ENCODE measurements at regions not wholly inside any gene's neighbourhood (a gene's known extent, or its start where the extent isn't known, plus 50 kb on each side); places are given as distances from the start of the nearest gene placed in this dataset.

DNA sequence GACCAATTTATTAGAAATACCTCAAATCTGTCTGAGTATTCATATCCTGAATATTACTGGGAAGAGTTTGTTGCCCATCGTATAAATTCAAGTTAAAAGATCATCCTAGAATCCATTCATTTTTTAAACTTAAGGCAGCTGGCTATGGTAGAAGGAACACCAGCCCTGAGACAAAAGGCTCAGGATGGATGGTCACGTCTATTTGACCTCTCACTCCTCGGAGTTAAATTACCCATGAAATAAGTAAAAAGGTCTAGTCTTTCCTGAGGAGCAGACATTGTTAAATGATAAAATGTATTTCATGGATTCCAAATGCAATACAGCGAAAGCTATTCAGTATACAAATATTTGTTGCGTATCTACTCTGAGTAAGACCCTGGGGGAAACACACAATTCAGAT is 826.0 kb upstream of the LRATD1 start (continued):
- TF ChIP-seq ZNF76 (CRISPR knock-in tag; IDR thresholded peaks at IDR 0.05; ENCODE audit: borderline replicate concordance), result no peak
- TF ChIP-seq TAF1 (IDR thresholded peaks at IDR 0.05; ENCODE audit: control insufficient read depth, extremely low read depth, insufficient read depth, low read length, severe bottlenecking), result no peak
- TF ChIP-seq, protein P1, sequence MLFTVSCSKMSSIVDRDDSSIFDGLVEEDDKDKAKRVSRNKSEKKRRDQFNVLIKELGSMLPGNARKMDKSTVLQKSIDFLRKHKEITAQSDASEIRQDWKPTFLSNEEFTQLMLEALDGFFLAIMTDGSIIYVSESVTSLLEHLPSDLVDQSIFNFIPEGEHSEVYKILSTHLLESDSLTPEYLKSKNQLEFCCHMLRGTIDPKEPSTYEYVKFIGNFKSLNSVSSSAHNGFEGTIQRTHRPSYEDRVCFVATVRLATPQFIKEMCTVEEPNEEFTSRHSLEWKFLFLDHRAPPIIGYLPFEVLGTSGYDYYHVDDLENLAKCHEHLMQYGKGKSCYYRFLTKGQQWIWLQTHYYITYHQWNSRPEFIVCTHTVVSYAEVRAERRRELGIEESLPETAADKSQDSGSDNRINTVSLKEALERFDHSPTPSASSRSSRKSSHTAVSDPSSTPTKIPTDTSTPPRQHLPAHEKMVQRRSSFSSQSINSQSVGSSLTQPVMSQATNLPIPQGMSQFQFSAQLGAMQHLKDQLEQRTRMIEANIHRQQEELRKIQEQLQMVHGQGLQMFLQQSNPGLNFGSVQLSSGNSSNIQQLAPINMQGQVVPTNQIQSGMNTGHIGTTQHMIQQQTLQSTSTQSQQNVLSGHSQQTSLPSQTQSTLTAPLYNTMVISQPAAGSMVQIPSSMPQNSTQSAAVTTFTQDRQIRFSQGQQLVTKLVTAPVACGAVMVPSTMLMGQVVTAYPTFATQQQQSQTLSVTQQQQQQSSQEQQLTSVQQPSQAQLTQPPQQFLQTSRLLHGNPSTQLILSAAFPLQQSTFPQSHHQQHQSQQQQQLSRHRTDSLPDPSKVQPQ (CRISPR knock-in tag; IDR thresholded peaks at IDR 0.05; ENCODE audit: borderline replicate concordance), result no peak
- TF ChIP-seq ARID1B (IDR thresholded peaks at IDR 0.05), result no peak
- TF ChIP-seq SAFB2 (IDR thresholded peaks at IDR 0.05; ENCODE audit: borderline replicate concordance, low read depth, low read length, severe bottlenecking), result no peak
- TF ChIP-seq HDGF (IDR thresholded peaks at IDR 0.05), result no peak
- TF ChIP-seq CBX2 (IDR thresholded peaks at IDR 0.05; ENCODE audit: insufficient read depth, low read length, poor library complexity, severe bottlenecking), result no peak
- TF ChIP-seq FOXJ3 (CRISPR knock-in tag; IDR thresholded peaks at IDR 0.05), result no peak
- no peak for TF ChIP-seq PHF20 (IDR thresholded peaks at IDR 0.05; ENCODE audit: partially characterized antibody)

DNA sequence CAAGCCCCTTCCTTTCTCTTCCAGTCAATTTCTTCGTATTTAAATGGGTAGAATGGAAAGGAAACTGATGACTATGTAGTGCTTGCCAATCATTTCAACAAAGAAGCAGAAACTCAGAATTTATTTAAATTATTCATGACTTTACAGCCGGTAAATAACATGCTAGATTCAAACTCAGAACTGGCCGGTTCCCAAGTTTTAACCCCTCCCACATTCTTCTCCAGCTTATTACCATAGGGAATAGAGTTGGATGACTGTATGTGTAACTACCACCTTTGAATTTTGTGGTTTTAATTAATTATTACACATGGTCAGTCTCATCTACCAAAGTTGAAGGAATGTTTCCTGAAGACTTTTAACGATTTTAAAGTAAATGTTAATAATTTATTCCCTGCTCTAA is 819.3 kb upstream of the LRATD1 start:
- H3K4me2 ChIP-seq (ENCODE audit: insufficient read depth, low read length), result no peak overlapping the region
- 5% methylated on average over 4 of the region's 4 CpGs for WGBS (ENCODE audit: insufficient coverage, low coverage, missing lambda C conversion rate)
- POLR2A ChIA-PET, result no interaction called here
- no peaks in the 10 kb centered on the region for H3K79me2 ChIP-seq (ENCODE audit: control insufficient read depth, insufficient read depth, low read length)
- FAIRE-seq (no peak), DNase-seq (ENCODE audit: extremely low read depth in 1 of 4, low spot score in 3 of 4) (no peak), ATAC-seq (no peak)
- H3K27me3 ChIP-seq (ENCODE audit: control insufficient read depth in 2 of 2, insufficient read depth in 2 of 2, low read length in 2 of 2), result no peaks in the 10 kb centered on the region
- H3K4me1 ChIP-seq (replicated peaks in 1 of 2; ENCODE audit: control insufficient read depth in 2 of 2, insufficient read depth in 2 of 2, low read length in 2 of 2), result no peaks in the 10 kb centered on the region
- no peak overlapping the region for H2AFZ ChIP-seq (ENCODE audit: low read depth, low read length)
- H4K20me1 ChIP-seq (replicated peaks; ENCODE audit: control insufficient read depth, insufficient read depth, low read length), result no peaks in the 10 kb centered on the region
- H3K27ac ChIP-seq (ENCODE audit: extremely low read depth, low read depth, low read length), result no peak overlapping the region
- no peaks in the 10 kb centered on the region for H3K9me3 ChIP-seq (replicated peaks; ENCODE audit: control insufficient read depth, insufficient read depth, low read depth, low read length)
- CTCF ChIA-PET (ENCODE audit: low intra/inter-chr PET ratio), result no interaction called here
- no TSS peak for BruUV-seq (replicated peaks)
- H3K36me3 ChIP-seq (ENCODE audit: control insufficient read depth, insufficient read depth, low read length), result no peaks in the 10 kb centered on the region
- intact Hi-C loops (cut with micrococcal nuclease) (no loop called here), in situ Hi-C loops (cut with MboI) (no loop called here)
- H3K9me1 ChIP-seq (ENCODE audit: control insufficient read depth, insufficient read depth, low read length), result no peaks in the 10 kb centered on the region
- H3K9ac ChIP-seq (ENCODE audit: insufficient read depth in 1 of 2, low read depth in 2 of 2, low read length in 2 of 2), result no peak overlapping the region
- H3K4me3 ChIP-seq, result no peak overlapping the region
- TF ChIP-seq SRF (CRISPR knock-in tag; IDR thresholded peaks at IDR 0.05) (no peak), PYGO2 (tag; IDR thresholded peaks at IDR 0.05) (no peak), ARHGAP35 (IDR thresholded peaks at IDR 0.05; ENCODE audit: partially characterized antibody) (no peak), RFX1 (IDR thresholded peaks at IDR 0.05) (no peak), HOXB6 (CRISPR knock-in tag; IDR thresholded peaks at IDR 0.05; ENCODE audit: borderline replicate concordance) (no peak), KDM4B (IDR thresholded peaks at IDR 0.05; ENCODE audit: borderline replicate concordance in 2 of 2, low read depth in 1 of 2) (no peak)
- TF ChIP-seq, protein P2, sequence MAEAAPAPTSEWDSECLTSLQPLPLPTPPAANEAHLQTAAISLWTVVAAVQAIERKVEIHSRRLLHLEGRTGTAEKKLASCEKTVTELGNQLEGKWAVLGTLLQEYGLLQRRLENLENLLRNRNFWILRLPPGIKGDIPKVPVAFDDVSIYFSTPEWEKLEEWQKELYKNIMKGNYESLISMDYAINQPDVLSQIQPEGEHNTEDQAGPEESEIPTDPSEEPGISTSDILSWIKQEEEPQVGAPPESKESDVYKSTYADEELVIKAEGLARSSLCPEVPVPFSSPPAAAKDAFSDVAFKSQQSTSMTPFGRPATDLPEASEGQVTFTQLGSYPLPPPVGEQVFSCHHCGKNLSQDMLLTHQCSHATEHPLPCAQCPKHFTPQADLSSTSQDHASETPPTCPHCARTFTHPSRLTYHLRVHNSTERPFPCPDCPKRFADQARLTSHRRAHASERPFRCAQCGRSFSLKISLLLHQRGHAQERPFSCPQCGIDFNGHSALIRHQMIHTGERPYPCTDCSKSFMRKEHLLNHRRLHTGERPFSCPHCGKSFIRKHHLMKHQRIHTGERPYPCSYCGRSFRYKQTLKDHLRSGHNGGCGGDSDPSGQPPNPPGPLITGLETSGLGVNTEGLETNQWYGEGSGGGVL (CRISPR knock-in tag; IDR thresholded peaks at IDR 0.05), result no peak
- TF ChIP-seq, protein P3, sequence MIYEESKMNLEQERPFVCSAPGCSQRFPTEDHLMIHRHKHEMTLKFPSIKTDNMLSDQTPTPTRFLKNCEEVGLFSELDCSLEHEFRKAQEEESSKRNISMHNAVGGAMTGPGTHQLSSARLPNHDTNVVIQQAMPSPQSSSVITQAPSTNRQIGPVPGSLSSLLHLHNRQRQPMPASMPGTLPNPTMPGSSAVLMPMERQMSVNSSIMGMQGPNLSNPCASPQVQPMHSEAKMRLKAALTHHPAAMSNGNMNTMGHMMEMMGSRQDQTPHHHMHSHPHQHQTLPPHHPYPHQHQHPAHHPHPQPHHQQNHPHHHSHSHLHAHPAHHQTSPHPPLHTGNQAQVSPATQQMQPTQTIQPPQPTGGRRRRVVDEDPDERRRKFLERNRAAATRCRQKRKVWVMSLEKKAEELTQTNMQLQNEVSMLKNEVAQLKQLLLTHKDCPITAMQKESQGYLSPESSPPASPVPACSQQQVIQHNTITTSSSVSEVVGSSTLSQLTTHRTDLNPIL (CRISPR knock-in tag; IDR thresholded peaks at IDR 0.05), result no peak
